PFSK-1 (cell line): ENCODE measurements at regions not wholly inside any gene's neighbourhood (a gene's known extent, or its start where the extent isn't known, plus 50 kb on each side); places are given as distances from the start of the nearest gene placed in this dataset.

Experiments
- FOXP2 ChIP-seq: optimal IDR thresholded peaks from 2 replicates; pipeline ENCODE3; 2011; ENCODE audit warnings: borderline replicate concordance, control low read depth, inconsistent platforms; ENCODE audit not compliant: insufficient read depth; ENCODE audit errors: extremely low read length, extremely low read depth
- POLR2AphosphoS5 ChIP-seq: IDR thresholded peaks from 2 replicates; pipeline ENCODE4 v1.6.1; 2012; ENCODE audit warnings: low read depth, mild to moderate bottlenecking, control low read depth, low read length, moderate library complexity
- REST ChIP-seq, 2 experiments: IDR thresholded peaks; 2 replicates each; pipeline versions ENCODE4 v1.6.1 to v1.8.0; 2011 to 2012; ENCODE audit warnings: low read depth in 2 of 2, low read length in 2 of 2, control low read depth in 1 of 2, inconsistent platforms in 1 of 2, mild to moderate bottlenecking in 1 of 2, moderate library complexity in 1 of 2; ENCODE audit not compliant: insufficient read depth in 1 of 2
- SIN3A ChIP-seq: IDR thresholded peaks from 2 replicates; pipeline ENCODE4 v1.6.1; 2012; ENCODE audit warnings: mild to moderate bottlenecking, low read length, moderate library complexity, borderline replicate concordance; ENCODE audit not compliant: insufficient read depth
- TAF1 ChIP-seq: IDR thresholded peaks from 2 replicates; pipeline ENCODE4 v1.6.1; 2012; ENCODE audit warnings: low read length, control low read depth, borderline replicate concordance; ENCODE audit not compliant: insufficient read depth

GRCh38 chr12:17079251-17079909 lies 473.4 kb upstream of the LMO3 start:
- TF ChIP-seq TAF1 (no peak), FOXP2 (no peak), SIN3A (no peak), POLR2AphosphoS5 (no peak), REST (IDR thresholded peaks at IDR 0.05; ENCODE audit: insufficient read depth in 1 of 2, low read depth in 2 of 2, low read length in 2 of 2) (no peak)

GRCh38 chr12:17077594-17077993 lies 471.6 kb upstream of the LMO3 start:
- no peak for TF ChIP-seq REST (IDR thresholded peaks at IDR 0.05; ENCODE audit: insufficient read depth in 1 of 2, low read depth in 2 of 2, low read length in 2 of 2)
- no peak for TF ChIP-seq POLR2AphosphoS5
- TF ChIP-seq FOXP2 = no peak
- TF ChIP-seq TAF1 = no peak
- no peak for TF ChIP-seq SIN3A

GRCh38 chr12:17076811-17077210 lies 470.8 kb upstream of the LMO3 start:
- TF ChIP-seq POLR2AphosphoS5 (no peak), SIN3A (no peak), FOXP2 (no peak), TAF1 (no peak), REST (IDR thresholded peaks at IDR 0.05; ENCODE audit: insufficient read depth in 1 of 2, low read depth in 2 of 2, low read length in 2 of 2) (no peak)

GRCh38 chr12:17076028-17076744 lies 470.2 kb upstream of the LMO3 start:
- TF ChIP-seq FOXP2 = no peak
- no peak for TF ChIP-seq REST (IDR thresholded peaks at IDR 0.05; ENCODE audit: insufficient read depth in 1 of 2, low read depth in 2 of 2, low read length in 2 of 2)
- TF ChIP-seq SIN3A = no peak
- no peak for TF ChIP-seq TAF1
- TF ChIP-seq POLR2AphosphoS5 = no peak
